ENCODE measurements at regions not wholly inside any gene's neighbourhood (a gene's known extent, or its start where the extent isn't known, plus 50 kb on each side); places are given as distances from the start of the nearest gene placed in this dataset.
"Not testable (repeated sequence)": the region's sequence is repeated elsewhere in the genome, so short reads cannot be mapped to it uniquely, and the experiment has no call there.

GRCh38 chr3:188021502-188022040, 132.4 kb upstream of the LPP start:
- in situ Hi-C loops (cut with HindIII; ENCODE audit: low sequenced_read_pairs) = no loop called here

DNA sequence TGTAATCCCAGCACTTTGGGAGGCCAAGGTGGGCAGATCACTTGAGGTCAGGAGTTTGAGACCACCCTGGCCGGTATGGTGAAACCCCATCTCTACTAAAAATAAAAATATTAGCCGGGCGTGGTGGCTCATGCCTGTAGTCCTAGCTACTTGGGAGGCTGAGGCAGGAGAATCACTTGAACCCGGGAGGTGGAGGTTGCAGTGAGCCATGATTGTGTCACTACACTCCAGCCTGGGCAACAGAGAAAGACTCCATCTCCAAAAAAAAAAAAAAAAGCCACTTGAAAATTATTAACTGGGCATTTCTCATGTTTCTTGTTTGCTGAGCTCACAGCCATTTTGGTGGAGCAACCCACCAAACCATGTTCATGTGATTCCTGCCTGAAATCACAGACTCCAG, 131.1 kb upstream of the LPP start:
- in situ Hi-C loops (cut with HindIII; ENCODE audit: low sequenced_read_pairs) = not testable (repeated sequence)

DNA sequence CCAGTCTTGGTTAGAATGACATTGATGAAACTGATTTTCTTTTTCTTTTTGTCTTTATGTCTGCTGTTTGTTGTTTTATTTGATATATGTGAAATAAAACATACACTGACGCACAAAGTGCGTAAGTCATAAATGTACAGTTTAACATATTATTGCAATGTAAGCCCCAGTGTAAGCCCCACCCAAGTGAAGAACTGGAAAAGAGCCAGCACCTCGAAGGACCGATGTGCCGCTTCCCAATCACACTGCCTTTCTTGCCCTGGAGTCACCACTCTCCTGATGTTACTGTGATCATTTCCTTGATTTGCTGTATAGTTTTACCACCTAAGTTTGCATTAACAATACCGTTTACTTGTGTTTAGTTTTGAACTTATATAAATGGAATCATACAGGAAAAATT, 128.4 kb upstream of the LPP start:
- in situ Hi-C loops (cut with HindIII; ENCODE audit: low sequenced_read_pairs) = no loop called here

DNA sequence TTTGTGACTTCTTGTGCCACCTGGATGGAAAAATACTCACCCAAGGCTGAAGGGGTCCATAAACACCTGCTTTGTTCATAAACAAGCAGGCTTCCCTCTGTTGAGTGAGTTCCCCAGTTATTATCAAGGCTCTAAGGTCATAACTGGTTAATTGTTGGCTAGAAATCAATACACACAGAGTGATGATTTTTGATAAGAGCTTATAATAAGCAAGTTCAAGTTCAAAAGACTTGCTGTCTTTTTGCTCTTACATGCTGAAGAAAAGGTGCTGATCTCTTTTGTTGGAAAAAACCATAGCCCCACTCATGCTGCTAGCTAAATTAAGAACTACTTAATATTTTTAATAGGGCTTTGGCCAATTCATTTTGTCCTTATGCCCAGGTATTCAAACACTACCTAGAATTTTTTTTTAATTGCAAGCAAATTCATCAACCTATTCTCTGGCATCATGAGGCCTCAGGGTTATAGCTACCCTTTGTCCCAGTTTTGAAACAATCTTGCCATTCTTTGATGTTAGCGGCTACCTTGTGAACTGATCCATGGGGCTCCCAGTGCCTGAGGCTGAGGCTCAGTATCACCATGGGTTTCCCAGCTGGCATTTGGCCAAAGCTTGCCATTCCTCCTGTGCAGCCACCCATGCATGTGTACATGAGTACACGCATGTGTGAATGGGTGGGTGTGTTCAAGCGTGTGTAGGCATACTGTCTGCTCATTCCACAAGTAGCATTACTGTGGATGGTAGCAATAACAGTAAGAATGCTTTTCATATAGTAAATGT, 127.6 kb upstream of the LPP start:
- in situ Hi-C loops (cut with HindIII; ENCODE audit: low sequenced_read_pairs) = no loop called here

DNA sequence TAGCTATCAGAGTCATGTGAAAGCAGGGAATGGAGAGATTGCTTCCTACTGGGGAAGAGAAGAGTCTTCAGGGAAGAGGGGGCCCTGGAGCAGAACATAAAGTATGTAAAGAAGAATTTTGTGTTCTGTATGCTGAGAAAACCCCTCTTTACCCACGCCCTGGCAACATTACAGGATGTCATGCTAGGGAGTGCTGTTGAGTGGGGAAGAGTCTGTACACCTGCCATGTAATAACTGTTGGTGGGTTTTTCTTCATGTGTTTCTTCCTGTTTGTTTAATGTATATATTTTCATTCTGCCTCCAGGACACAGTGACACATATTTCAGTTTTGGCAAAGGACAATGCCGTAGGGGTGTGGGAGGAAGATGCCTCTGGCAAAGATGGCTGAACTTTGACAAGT, 122.8 kb upstream of the LPP start:
- in situ Hi-C loops (cut with HindIII; ENCODE audit: low sequenced_read_pairs) = no loop called here

- in situ Hi-C loops (cut with HindIII; ENCODE audit: low sequenced_read_pairs) = no loop called here
Measured at GRCh38 chr3:188034989-188035388, 119.0 kb upstream of the LPP start.

GRCh38 chr3:188036375-188037194, 117.4 kb upstream of the LPP start:
- in situ Hi-C loops (cut with HindIII; ENCODE audit: low sequenced_read_pairs) = no loop called here

DNA sequence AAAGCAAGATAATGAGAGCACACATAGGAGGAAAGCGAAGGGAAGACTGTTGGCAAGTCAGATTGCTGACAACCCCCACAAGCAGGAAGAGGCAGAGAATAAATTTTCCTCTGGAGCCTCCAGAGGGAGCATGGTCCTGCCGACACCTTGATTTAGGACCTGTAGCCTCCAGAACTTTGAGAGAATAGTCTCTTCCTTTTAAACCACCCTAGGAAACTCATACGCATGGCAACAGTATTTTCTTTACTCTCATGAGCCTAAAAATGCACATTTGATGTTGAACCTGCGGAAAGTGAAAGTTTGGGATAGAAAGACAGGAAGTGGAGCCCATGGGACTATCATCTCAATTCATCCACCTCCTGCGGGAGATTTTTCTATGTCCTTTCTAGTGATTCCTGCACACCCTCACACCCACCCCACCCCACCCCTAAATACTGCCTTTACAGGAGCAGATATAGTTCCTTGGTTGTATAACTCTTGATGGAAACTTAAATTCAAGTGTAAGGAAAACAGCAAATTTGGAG, 116.7 kb upstream of the LPP start:
- in situ Hi-C loops (cut with HindIII; ENCODE audit: low sequenced_read_pairs) = no loop called here

DNA sequence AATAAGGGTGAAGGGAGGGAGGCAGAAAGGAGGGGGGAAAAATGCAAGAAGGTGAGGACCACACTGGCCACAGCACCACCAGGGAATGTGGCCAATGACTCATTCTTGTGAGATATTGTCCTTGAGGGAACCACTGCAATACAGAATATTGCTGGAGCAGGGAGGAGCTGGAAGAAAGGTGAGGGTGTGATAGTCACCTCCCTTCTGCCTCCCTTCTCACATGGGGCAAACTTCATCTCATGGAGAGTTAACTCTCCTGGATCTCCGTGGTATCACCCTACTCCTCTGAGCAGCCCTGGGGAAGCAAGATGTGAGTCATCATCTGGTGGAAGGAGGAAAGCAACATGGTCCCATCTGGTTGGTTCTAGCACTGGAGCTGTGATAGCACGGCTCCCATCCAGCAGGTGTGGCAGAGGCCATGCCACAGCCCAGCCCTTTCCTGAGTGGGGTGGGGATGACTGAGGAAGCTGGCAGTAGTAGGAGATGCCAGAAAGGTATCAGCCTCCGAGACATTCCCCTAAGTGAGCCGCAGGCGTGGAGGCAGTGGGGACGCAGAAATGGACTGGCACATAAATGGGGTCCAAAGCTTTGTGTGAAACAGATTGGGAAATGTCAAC, 115.9 kb upstream of the LPP start:
- in situ Hi-C loops (cut with HindIII; ENCODE audit: low sequenced_read_pairs) = no loop called here

DNA sequence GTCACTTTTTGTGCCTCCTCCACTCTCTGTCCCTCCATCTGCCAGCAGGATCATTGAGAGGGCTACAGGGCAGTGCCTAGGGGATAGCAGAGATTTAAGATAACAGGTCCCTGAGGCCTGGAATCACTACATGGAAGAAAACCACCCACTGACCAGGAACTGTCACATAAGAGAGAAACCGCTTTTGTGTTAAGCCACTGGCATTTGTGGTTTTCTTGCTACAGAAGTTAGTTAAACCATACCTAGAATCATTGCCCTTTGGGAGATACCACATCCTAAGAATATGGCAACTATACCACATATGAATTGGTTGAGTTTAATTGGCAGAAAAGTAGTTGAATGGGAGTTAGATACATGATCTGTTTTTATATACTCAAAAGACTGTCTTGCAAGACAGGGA, 112.8 kb upstream of the LPP start:
- in situ Hi-C loops (cut with HindIII; ENCODE audit: low sequenced_read_pairs) = no loop called here

DNA sequence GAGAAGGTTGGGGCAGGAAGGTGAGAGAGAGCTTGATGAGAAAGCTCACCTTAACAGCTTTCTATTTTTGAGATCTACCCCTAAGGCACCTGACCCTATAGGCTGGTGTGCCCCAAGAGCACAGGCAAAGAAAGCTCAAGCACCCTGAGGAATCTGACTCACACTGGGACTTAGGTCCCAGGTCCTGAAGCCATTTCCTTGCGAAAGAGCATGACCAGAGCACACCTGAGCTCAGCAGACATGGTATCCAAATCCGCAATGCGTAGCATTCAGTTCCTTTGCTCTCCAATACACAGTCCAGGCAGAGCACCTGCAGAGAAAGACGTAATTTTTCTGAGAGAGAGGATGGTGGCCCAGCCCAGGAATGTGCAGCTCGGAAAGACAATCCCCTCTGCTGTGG, 112.1 kb upstream of the LPP start:
- in situ Hi-C loops (cut with HindIII; ENCODE audit: low sequenced_read_pairs) = no loop called here

DNA sequence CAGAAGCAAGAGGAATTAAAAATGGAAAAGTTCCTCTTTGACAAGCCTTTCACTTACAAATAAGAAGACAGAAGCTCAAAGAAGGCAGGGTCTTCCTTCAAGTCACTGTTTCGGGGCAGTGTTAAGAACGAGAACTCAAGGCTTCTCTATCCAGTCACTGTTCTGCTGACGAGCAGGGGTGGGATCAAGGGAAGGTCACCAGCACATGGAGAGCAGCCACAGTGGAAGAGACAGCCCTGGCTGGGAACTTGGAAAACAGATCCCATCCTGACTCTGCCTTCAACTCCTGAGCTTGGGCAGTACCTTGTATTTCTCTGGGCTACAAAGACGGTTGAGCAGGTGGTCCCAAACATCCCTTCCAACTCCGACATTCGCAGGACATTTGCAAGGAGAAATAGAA, 111.5 kb upstream of the LPP start:
- in situ Hi-C loops (cut with HindIII; ENCODE audit: low sequenced_read_pairs) = no loop called here

- in situ Hi-C loops (cut with HindIII; ENCODE audit: low sequenced_read_pairs) = no loop called here
Measured at GRCh38 chr3:188043891-188044290, 110.1 kb upstream of the LPP start.

- in situ Hi-C loops (cut with HindIII; ENCODE audit: low sequenced_read_pairs) = no loop called here
Measured at GRCh38 chr3:188046561-188047211, 107.3 kb upstream of the LPP start.

GRCh38 chr3:188047536-188047935, 106.4 kb upstream of the LPP start:
- in situ Hi-C loops (cut with HindIII; ENCODE audit: low sequenced_read_pairs) = no loop called here

DNA sequence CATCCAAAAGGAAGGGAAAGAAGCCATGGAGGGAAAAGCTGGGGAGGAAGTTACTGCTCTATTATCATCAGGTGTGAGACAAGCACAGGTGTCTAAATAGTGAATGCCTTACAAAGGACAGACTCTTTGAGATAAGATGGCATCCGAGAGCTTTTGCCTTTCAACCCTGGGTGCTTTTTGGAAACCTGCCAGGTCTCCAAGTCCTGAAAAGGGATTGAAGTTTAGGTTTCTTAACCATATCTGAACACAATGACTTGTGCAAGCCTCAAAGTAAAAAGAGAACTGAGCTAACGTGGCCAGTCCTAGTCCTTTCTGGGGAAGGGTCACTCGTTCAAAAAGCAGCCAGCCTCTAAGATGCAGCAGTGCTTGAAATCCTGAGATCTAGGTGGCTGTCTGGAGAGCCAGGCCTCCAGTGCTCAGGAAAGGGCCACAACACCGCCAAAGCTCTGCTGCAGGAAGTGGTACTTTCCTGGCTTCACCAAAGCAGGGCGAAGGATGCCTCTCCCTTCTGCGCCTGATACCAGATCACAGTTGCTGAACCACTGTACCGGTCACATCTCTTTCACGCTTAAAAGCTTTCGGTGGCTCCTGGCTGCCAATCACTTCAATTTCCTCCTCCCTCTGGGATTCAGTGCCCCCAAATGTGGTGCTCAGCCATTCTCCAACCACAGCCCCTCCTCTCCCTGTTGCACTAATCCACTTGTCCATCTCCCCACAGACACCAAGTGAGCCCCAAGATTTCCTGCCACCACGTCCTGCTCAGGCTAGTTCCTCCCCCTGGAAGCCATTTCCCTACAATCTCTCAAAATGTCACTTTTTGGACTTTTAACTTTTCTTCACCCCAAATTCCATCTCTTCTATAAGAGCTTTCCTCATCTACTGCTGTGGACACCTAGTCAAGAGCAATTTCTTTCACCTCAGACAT, 104.1 kb upstream of the LPP start:
- in situ Hi-C loops (cut with HindIII; ENCODE audit: low sequenced_read_pairs) = loop anchor here (10.0 kb wide), 1 partner anchor 305 kb away; the partner anchor contains the start of gene BCL6

- in situ Hi-C loops (cut with HindIII; ENCODE audit: low sequenced_read_pairs) = loop anchor here (10.0 kb wide), 1 partner anchor 307 kb away; the partner anchor contains the start of gene BCL6
Measured at GRCh38 chr3:188051801-188052168, 102.2 kb upstream of the LPP start.

- in situ Hi-C loops (cut with HindIII; ENCODE audit: low sequenced_read_pairs) = loop anchor here (10.0 kb wide), 1 partner anchor 308 kb away; the partner anchor contains the start of gene BCL6
Measured at GRCh38 chr3:188052169-188053035, 101.6 kb upstream of the LPP start.

GRCh38 chr3:188053036-188053340, 101.0 kb upstream of the LPP start:
- in situ Hi-C loops (cut with HindIII; ENCODE audit: low sequenced_read_pairs) = loop anchor here (10.0 kb wide), 1 partner anchor 308 kb away; the partner anchor contains the start of gene BCL6
